ENCODE measurements at regions not wholly inside any gene's neighbourhood (a gene's known extent, or its start where the extent isn't known, plus 50 kb on each side); places are given as distances from the start of the nearest gene placed in this dataset.
"Not testable (repeated sequence)": the region's sequence is repeated elsewhere in the genome, so short reads cannot be mapped to it uniquely, and the experiment has no call there.

- in situ Hi-C loops (cut with MboI; ENCODE audit: low sequenced_read_pairs) = no loop called here
Observed at GRCh38 chr4:137890812-137891211, 351.3 kb downstream of the SLC7A11 start.

GRCh38 chr4:137881641-137882040 lies 349.3 kb upstream of the PCDH18 start:
- in situ Hi-C loops (cut with MboI; ENCODE audit: low sequenced_read_pairs) = no loop called here

DNA sequence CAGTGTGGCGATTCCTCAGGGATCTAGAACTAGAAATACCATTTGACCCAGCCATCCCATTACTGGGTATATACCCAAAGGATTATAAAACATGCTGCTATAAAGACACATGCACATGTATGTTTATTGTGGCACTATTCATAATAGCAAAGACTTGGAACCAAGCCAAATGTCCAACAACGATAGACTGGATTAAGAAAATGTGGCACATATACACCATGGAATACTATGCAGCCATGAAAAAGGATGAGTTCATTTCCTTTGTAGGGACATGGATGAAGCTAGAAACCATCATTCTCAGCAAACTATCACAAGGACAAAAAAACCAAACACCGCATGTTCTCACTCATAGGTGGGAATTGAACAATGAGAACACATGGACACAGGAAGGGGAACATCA lies 335.8 kb upstream of the PCDH18 start:
- in situ Hi-C loops (cut with MboI; ENCODE audit: low sequenced_read_pairs) = not testable (repeated sequence)

GRCh38 chr4:137866671-137867070 lies 334.4 kb upstream of the PCDH18 start:
- in situ Hi-C loops (cut with MboI; ENCODE audit: low sequenced_read_pairs) = no loop called here

DNA sequence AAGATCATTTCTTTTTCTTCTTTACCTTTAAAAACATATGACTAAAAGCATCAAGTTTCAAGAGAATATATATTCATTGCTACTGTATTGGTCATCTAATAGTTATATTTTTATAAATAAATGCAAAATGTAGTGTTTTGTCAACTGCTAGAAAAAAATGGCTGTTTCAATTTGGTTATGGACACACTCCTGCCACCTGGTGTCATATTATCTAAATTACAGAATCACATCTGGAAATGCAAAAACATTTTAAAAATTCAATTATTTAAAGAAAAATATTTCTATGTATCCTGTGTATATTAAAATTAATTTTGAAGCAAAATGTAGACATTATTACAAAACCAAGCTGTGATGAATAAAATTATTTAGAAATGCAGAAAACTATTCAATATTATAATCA lies 329.4 kb upstream of the PCDH18 start:
- in situ Hi-C loops (cut with MboI; ENCODE audit: low sequenced_read_pairs) = no loop called here

DNA sequence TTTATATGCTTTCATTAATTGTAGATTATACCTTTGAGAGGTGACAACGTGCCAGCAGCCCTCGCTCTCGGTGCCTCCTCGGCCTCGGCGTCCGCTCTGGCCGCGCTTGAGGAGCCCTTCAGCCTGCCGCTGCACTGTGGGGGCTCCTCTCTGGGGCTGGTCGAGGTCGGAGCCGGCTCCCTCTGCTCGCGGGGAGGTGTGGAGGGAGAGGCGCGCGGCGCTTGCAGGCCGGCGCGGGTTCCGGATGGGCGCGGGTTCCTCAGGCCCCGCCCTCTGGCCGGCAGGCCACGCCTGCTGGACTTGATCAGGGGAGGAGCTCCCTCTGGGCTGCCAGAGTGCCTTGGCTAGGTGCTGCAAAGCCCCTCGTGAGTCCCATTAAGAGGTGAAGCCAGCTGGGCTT lies 321.1 kb upstream of the PCDH18 start:
- in situ Hi-C loops (cut with MboI; ENCODE audit: low sequenced_read_pairs) = no loop called here

DNA sequence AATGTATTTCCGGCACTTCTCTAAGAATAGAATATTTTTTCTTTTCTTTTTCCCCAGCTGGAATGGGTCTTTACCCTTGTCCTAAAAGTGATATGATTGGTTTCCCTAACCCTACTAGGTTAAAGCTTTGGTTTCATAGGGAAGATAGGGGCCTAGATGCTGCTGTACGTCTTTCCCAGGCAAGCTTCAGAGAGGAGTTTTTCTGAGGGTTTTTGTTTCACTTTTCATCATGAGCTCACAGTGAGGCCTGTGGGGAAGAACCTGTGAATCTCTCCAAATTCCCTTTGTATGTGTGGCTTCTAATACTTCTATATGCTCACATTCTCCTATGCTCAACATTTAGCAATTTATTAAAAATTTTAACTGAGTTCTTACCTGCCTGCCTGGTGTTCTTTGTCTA lies 320.0 kb upstream of the PCDH18 start:
- in situ Hi-C loops (cut with MboI; ENCODE audit: low sequenced_read_pairs) = no loop called here

DNA sequence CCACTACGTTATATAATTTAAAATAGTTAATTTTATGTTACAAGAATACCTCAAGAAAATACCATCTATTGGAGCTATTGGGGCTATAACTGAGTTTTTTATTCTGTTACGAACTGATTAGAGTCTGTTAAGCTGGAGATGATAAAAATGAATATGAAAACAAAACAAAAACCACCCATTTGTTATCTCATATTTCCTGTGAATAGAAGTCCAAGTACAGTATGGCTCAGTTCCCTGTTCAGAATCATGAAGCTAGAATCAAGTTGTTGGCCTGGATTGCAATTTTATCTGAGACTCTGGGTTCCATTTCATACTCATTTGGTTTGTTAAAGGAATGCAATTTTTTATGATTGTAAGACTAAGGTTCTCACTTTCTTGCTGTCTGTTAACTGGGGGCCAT lies 319.1 kb upstream of the PCDH18 start:
- in situ Hi-C loops (cut with MboI; ENCODE audit: low sequenced_read_pairs) = no loop called here

GRCh38 chr4:137827945-137828344 lies 295.7 kb upstream of the PCDH18 start:
- in situ Hi-C loops (cut with MboI; ENCODE audit: low sequenced_read_pairs) = not testable (repeated sequence)

DNA sequence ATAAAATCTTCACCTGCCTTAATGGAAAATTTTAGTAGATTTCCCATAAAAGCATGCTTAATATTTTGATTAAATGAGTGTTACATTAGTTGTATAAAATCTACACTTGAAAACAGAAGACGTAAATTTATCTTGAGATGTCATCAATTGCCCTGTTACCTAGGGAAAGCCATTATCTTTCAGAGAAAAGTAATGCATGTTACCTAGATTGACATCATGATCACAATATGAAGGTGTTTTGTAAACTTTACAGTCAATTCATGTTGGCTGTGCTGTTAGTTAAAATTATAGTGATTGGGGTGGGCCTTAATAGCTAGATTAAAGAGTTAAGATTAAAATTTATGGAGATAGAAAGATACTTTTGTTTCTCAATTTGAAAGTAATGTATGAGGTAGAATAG lies 293.2 kb upstream of the PCDH18 start:
- in situ Hi-C loops (cut with MboI; ENCODE audit: low sequenced_read_pairs) = no loop called here

DNA sequence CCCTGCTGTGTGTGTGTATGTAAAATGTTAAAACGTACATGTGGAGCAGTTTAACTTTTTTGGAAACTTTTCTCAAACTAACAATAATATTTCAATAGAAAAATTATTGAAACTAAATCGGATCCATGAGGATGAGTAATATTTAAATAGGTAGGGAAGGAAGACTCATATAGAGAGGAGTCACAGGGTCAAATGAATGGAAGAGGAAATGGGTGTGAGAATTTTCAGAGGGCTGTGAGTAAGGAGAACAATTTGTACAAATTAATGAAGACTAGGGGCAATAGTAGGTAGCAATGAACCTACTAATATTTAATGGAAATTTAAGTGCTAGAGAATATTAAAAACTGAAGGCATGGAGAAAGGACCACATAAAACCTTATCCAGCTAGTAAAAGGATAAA lies 290.7 kb upstream of the PCDH18 start:
- in situ Hi-C loops (cut with MboI; ENCODE audit: low sequenced_read_pairs) = no loop called here

GRCh38 chr4:137819964-137820383 lies 287.7 kb upstream of the PCDH18 start:
- in situ Hi-C loops (cut with MboI; ENCODE audit: low sequenced_read_pairs) = no loop called here

- in situ Hi-C loops (cut with MboI; ENCODE audit: low sequenced_read_pairs) = no loop called here
Observed at GRCh38 chr4:137812258-137812657, 280.0 kb upstream of the PCDH18 start.

DNA sequence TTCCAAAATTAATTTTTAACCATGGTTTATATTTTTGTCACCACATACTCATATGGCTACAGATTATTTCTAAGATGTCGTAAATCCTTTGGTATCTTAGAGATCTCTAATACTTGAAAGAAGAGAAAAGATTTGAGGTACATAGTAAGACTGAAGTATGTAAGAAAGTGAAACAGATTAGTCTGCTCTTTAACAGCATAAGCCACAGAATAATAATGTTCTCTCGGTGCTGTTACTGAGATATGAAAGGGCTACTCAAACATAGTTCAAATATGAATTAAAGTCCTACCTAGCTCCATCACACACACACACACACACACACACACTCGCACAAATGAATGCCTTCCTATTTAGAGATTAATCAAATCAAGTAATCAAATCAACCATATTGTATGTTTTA lies 274.1 kb upstream of the PCDH18 start:
- in situ Hi-C loops (cut with MboI; ENCODE audit: low sequenced_read_pairs) = no loop called here

DNA sequence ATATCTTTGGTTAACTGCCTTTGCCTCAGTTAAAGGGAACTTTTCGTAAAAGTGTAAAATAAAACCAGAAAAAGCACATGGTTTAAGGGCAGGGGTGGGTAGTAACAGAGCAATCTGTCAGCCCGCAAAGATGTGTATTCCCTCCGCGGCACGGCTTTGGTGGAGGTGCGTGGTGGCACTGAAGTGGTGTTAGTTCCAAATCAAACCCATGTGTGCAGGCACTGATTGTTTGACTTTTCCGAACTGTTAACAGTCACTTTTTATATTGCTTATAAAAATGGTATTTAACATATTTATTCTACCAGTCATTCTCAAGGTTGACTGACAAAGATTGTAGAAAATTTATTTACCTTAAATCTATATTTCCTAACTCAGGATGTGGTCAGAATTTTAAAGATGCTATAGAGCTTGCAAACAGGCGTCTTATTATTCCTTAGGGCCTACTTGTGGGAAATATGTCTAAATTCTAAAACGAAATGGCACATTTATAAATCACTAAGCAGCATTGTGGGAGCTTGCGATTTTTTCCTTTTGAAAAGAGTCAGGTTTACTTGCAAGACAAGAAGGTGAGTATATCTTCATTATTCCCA lies 272.7 kb upstream of the PCDH18 start:
- in situ Hi-C loops (cut with MboI; ENCODE audit: low sequenced_read_pairs) = no loop called here

GRCh38 chr4:137800861-137801260 lies 268.6 kb upstream of the PCDH18 start:
- in situ Hi-C loops (cut with MboI; ENCODE audit: low sequenced_read_pairs) = no loop called here

- in situ Hi-C loops (cut with MboI; ENCODE audit: low sequenced_read_pairs) = no loop called here
Observed at GRCh38 chr4:137794764-137795254, 262.5 kb upstream of the PCDH18 start.

GRCh38 chr4:137789263-137789662 lies 257.0 kb upstream of the PCDH18 start:
- in situ Hi-C loops (cut with MboI; ENCODE audit: low sequenced_read_pairs) = not testable (repeated sequence)

DNA sequence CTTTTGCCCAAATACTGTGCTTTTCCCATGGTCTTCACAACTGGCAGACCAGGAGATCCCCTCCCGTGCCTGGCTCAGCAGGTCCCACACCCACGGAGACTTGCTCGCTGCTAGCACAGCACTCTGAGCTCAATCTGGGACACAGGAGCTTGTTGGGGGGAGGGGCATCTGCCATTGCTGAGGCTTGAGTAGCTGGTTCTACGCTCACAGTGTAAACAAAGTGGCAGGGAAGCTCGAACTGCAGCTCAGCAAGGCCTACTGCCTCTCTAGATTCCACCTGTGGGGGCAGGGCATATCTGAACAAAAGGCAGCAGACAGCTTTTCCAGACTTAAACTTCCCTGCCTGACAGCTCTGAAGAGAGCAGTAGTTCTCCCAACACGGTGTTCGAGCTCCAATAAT lies 251.6 kb upstream of the PCDH18 start:
- in situ Hi-C loops (cut with MboI; ENCODE audit: low sequenced_read_pairs) = not testable (repeated sequence)

DNA sequence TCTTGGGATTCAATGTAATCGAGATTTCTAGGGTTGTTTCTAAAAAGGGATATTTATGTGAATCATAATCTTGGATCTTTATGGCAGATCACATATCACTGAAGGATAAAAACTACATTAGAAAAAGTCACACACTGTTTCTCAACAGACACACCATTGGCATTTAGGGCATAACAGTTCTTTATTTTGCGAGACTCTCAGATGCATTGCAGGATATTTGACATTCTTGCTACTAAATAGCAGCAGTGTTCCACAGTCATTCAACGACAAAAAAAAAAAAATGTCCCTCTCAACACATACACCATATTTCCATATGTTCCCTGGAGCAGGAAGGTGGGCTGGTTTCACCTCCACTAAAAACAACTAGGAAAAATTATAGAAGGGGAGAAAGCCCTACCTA lies 243.4 kb upstream of the PCDH18 start:
- in situ Hi-C loops (cut with MboI; ENCODE audit: low sequenced_read_pairs) = no loop called here

- in situ Hi-C loops (cut with MboI; ENCODE audit: low sequenced_read_pairs) = loop anchor here (25.0 kb wide), 1 partner anchor 112 kb away; no protein-coding TSS in a partner anchor
Observed at GRCh38 chr4:137774501-137774900, 242.2 kb upstream of the PCDH18 start.

DNA sequence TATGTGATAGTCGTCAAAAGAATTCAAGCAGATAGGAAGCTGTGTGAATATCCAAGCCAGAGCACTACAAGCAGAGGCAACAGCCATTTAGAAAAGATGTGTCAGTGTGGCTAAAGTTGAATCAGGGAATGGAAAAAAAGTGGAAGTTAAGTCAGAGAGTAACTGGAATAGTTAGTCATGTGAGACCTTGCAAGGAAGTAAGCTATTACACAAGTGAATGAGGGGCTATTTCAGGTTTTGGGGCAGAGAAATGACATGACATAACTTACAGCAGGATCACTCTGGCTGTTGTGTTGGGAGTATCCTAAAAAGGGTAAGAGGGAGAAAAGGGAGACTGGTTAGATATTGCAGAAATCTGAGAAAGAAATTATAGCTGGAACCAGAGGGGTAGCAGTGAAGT lies 236.6 kb upstream of the PCDH18 start:
- in situ Hi-C loops (cut with MboI; ENCODE audit: low sequenced_read_pairs) = loop anchor here (25.0 kb wide), 1 partner anchor 107 kb away; no protein-coding TSS in a partner anchor

GRCh38 chr4:137768196-137768595 lies 235.9 kb upstream of the PCDH18 start:
- in situ Hi-C loops (cut with MboI; ENCODE audit: low sequenced_read_pairs) = loop anchor here (25.0 kb wide), 1 partner anchor 106 kb away; no protein-coding TSS in a partner anchor

Measured in HL-60/S4 (cell line).